AG09309 (cell line): ENCODE measurements at regions not wholly inside any gene's neighbourhood (a gene's known extent, or its start where the extent isn't known, plus 50 kb on each side); places are given as distances from the start of the nearest gene placed in this dataset.

Source experiments
- DNase-seq: peaks from one replicate; pipeline ENCODE4 v3.0.0-alpha.2; 2010; ENCODE audit warnings: low read depth
- H3K4me3 ChIP-seq: 2 replicates; pipeline ENCODE4 v1.5.1; 2011; ENCODE audit warnings: mild to moderate bottlenecking, low read depth, low read length, moderate library complexity; ENCODE audit not compliant: control insufficient read depth
- TF ChIP-seq, protein P1 (sequence below): IDR thresholded peaks from 2 replicates; pipeline ENCODE4 v1.5.1; 2011; ENCODE audit warnings: mild to moderate bottlenecking, low read depth, low read length, inconsistent platforms; ENCODE audit not compliant: insufficient read depth, control insufficient read depth; ENCODE audit errors: missing control alignments

DNA sequence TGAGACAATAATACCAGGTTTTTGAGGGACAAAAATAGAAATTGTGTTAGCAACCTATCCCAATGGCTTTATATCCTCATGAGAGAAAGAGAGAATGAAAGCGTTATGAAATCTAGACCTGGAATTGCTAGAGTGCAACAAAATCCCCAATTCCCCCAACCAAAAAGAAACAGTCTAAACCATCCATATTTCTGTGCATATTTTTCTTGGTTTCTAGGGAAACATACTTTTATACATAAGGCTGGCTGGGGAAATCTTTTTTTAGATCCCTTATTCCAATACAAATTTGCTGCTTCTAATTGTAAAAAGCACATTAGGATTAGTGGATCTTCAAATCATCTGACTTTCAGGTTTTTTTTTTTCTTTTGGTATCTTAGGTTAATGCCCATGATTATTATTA lies 277.0 kb upstream of the SEMA3A start:
- DNase-seq, result no peak
- no peak overlapping the region for H3K4me3 ChIP-seq
- TF ChIP-seq, protein P1, sequence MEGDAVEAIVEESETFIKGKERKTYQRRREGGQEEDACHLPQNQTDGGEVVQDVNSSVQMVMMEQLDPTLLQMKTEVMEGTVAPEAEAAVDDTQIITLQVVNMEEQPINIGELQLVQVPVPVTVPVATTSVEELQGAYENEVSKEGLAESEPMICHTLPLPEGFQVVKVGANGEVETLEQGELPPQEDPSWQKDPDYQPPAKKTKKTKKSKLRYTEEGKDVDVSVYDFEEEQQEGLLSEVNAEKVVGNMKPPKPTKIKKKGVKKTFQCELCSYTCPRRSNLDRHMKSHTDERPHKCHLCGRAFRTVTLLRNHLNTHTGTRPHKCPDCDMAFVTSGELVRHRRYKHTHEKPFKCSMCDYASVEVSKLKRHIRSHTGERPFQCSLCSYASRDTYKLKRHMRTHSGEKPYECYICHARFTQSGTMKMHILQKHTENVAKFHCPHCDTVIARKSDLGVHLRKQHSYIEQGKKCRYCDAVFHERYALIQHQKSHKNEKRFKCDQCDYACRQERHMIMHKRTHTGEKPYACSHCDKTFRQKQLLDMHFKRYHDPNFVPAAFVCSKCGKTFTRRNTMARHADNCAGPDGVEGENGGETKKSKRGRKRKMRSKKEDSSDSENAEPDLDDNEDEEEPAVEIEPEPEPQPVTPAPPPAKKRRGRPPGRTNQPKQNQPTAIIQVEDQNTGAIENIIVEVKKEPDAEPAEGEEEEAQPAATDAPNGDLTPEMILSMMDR, result no peak

DNA sequence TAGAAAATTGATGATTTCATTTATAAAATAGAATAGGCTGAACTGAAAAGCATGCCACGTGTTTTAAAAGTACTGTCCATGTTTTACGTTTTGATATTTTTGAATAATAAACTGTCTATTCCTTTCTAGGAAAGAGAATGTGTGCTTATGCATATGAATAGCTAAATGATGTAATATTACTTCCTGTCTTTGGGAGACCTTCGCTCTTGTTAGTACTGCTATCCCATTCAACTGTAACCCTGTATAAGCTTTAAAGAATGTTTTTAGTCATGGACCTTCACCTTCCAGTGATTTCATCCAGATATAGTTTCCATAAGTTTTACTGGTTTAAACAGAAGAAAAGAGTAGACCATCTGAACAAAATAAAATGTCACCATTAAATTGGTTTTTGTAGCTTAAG lies 274.4 kb upstream of the SEMA3A start:
- no peak for DNase-seq
- TF ChIP-seq, protein P1, result no peak
- H3K4me3 ChIP-seq, result no peak overlapping the region

DNA sequence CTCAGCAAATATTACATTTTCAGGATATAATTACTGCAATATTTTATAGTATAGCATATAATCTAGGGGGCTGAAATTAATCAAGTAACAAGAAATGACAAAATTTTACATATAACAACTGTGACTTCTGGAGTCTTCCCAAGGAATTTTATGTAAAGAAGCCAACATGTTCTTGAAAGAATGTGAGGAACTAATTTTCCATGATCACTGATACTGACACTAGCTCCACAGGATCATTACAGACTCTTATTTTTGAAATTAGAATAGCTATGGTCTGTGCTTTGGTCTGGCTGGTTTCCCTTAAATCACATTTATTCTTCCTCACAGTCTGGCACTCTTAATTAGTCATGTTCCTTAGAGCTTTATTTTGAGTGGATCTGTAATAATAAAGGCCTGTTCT lies 267.7 kb upstream of the SEMA3A start:
- no peak overlapping the region for H3K4me3 ChIP-seq
- TF ChIP-seq, protein P1, result no peak
- no peak for DNase-seq

DNA sequence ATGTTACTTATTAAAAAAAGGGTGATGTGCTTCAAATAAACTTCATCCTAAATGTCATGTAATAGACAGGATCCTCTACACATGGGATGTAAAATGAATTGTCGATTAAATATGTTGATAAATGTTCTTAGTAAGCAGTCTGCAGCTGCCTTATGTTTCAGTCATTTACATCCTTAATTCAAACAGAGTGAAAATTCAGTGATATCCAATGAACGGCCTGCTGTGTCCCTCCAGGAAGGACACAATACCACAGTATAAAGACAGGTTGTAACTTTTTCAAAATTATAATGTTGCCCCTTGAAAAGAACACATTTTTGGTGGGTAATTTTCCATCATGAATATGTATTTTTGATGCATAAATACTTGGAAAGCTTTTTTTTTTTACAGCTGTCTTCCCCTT lies 266.5 kb upstream of the SEMA3A start:
- H3K4me3 ChIP-seq, result no peak overlapping the region
- TF ChIP-seq, protein P1, result no peak
- DNase-seq, result no peak

DNA sequence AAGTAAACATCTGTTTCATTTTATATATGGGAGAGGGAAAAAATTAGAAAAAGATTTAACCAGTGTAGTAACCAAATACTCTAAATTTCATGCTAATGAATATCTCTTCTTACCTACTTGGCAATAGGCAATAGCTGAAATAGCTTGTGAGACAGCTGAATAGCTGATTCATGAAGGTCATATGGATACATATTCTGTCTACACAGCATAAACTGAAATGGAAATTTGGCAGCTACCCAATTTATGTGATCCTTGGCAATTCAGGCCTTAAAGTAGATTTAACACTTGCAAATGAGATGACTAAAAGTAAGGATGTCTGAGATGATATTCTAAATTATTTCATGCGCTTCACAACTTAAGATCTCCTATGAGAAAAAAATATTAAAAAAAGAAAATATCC lies 261.2 kb upstream of the SEMA3A start:
- H3K4me3 ChIP-seq, result no peak overlapping the region
- TF ChIP-seq, protein P1, result no peak
- no peak for DNase-seq

DNA sequence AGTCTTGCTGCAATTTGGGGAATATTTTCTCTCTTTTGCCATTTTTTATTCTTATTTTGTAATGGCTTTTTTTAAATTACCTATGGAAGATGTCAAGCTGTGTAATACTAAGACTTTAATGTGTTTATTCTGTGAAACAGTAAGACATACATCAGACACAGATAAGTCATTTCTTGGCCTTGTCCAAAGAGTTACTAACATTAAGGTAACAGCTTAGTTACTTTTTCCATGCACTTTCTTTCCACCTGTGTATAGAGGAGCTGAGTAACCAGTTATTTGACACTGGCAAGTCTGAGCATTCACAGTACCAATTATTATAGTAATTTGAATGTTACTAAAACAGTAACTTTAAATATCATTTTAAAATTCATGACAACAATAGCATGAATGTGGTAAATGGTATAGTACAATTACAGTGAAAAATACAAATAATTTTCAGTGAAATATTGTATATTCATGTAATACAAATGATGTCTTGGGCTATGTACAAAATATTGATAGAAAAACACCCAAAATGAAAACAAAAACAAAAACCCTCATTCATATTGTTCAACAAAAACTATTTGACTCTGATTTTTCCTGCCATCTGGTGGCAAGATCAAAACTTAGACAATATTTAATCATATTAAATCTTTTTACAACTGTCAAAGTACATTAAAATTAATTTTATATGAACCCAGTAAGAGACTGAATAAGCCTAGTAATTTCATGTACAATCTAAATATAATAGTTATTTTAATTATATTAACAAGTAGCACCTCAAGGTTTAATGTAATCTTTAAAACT lies 259.8 kb upstream of the SEMA3A start:
- no peak for DNase-seq
- no peak overlapping the region for H3K4me3 ChIP-seq
- TF ChIP-seq, protein P1, result no peak
